ENCODE measurements at regions not wholly inside any gene's neighbourhood (a gene's known extent, or its start where the extent isn't known, plus 50 kb on each side); places are given as distances from the start of the nearest gene placed in this dataset.

DNA sequence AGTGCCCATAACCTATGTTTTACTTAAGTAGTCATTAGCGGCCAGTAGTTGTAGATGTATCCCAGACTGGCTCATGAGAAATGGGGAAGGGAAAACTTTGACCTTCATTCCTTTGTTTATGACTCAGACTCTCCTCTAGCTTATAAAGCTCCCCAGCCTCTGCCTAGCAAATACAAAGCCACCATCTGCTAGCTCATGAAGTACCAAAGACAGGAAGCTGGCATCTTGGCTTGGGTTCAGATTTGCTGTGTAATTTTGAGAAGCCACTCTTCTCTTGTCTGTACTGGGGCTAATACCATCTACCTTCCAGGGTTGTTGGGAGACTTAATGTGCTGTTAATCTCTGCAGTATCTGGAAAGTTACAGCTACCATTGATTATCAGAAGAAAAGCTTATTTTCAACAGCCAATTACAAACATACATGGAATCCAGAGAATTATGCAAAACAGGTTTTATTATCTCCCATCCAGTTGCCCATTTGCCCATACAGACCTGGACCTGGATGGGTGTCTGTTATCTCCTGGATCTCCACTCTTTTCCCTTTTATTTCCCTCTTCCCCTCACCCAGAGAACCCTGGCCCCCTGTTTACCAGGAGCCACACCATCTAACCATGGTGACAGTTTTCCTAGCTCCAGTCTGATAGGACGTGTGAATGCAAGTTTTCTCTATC, 153.8 kb downstream of the SEMA6D start:
- TF ChIP-seq, protein P1, sequence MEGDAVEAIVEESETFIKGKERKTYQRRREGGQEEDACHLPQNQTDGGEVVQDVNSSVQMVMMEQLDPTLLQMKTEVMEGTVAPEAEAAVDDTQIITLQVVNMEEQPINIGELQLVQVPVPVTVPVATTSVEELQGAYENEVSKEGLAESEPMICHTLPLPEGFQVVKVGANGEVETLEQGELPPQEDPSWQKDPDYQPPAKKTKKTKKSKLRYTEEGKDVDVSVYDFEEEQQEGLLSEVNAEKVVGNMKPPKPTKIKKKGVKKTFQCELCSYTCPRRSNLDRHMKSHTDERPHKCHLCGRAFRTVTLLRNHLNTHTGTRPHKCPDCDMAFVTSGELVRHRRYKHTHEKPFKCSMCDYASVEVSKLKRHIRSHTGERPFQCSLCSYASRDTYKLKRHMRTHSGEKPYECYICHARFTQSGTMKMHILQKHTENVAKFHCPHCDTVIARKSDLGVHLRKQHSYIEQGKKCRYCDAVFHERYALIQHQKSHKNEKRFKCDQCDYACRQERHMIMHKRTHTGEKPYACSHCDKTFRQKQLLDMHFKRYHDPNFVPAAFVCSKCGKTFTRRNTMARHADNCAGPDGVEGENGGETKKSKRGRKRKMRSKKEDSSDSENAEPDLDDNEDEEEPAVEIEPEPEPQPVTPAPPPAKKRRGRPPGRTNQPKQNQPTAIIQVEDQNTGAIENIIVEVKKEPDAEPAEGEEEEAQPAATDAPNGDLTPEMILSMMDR (IDR thresholded peaks at IDR 0.05; ENCODE audit: poor library complexity, severe bottlenecking) = no peak
- TF ChIP-seq RAD21 (conservative IDR thresholded peaks at IDR 0.05) = no peak
- TF ChIP-seq POLR2AphosphoS5 (IDR thresholded peaks at IDR 0.05) = no peak
